ENCODE measurements at regions not wholly inside any gene's neighbourhood (a gene's known extent, or its start where the extent isn't known, plus 50 kb on each side); places are given as distances from the start of the nearest gene placed in this dataset.

DNA sequence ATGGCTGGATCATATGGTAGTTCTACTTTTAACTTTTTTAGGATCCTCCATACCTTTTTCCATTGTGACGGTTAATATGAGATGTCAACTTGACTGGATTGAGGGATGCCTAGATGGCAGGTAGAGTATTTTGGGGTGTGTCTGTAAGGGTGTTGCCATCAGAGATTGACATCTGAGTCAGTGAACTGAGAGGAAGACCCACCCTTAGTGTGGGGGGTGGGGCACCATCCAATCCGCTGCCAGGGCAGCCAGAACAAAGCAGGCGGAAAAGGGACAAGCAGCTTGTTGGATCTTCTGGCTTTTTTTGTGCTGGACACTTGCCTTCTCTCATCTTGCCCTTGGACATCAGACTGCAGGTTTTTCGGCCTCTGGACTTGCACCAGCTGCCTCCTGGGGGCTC lies 168.5 kb upstream of the CXCL13 start:
- CTCF ChIA-PET (ENCODE audit: low intra/inter-chr PET ratio, low total read pairs) = no interaction called here

DNA sequence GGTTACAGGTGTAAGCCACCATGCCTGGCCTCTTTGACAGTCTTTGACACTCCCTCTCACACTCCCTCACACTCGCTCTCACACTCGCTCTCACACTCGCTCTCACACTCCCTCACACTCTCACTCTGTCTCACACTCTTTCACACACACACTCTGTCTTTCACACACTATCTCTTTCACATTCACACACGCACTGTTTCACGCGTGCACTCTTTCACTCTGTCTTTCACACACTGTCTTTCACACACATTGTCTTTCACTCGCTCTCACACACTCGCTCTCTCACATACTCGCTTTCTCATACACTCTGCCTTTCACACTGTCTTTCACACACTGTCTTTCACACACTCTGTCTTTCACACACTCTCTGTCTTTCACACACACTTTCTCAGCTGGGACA lies 167.1 kb upstream of the CXCL13 start:
- no peaks in the 10 kb centered on the region for H3K9me3 ChIP-seq (ENCODE audit: low read length)
- no peak overlapping the region for H2AFZ ChIP-seq (ENCODE audit: low read length)
- H3K4me2 ChIP-seq (ENCODE audit: low read depth, low read length) = no peak overlapping the region
- H4K20me1 ChIP-seq (ENCODE audit: insufficient read depth, low read length) = no peaks in the 10 kb centered on the region
- no peaks in the 10 kb centered on the region for H3K4me1 ChIP-seq (ENCODE audit: insufficient read depth, low read length)
- no peaks in the 10 kb centered on the region for H3K36me3 ChIP-seq (replicated peaks in 1 of 2; ENCODE audit: control insufficient read depth in 1 of 2, insufficient read depth in 2 of 2, low read length in 2 of 2)
- in situ Hi-C loops (cut with HindIII; ENCODE audit: extremely low pct_ligation_motif_present, low pct_unique_long_range_greater_than_20kb) = no loop called here
- intact Hi-C loops (cut with micrococcal nuclease; ENCODE audit: unreplicated experiment) = no loop called here
- no peaks in the 10 kb centered on the region for H3K79me2 ChIP-seq (ENCODE audit: insufficient read depth, low read length)
- CTCF ChIA-PET (ENCODE audit: low intra/inter-chr PET ratio, low total read pairs) = no interaction called here
- H3K4me3 ChIP-seq (replicated peaks in 1 of 3; ENCODE audit: insufficient read depth in 1 of 3, low read depth in 2 of 3, low read length in 3 of 3) = no peak overlapping the region
- TF ChIP-seq SUZ12 (IDR thresholded peaks at IDR 0.05; ENCODE audit: low read depth, low read length) (no peak), FOXP1 (IDR thresholded peaks at IDR 0.05) (0 out of 2 replicates have a peak, but pooled peaks have one; percentile 16), FOXP1 (CRISPR knock-in tag; IDR thresholded peaks at IDR 0.05) (no peak)
- no peak overlapping the region for H3K27ac ChIP-seq (ENCODE audit: extremely low read length, insufficient read depth, low read length)
- DNase-seq (ENCODE audit: low spot score) = no peak
- H3K9ac ChIP-seq (ENCODE audit: insufficient read depth, low read depth, low read length) = no peak overlapping the region
- H3K27me3 ChIP-seq (ENCODE audit: control insufficient read depth in 1 of 2, insufficient read depth in 2 of 2, low read length in 2 of 2) = no peaks in the 10 kb centered on the region
- 80% methylated on average over 9 of the region's 9 CpGs for WGBS (ENCODE audit: low lambda C conversion rate)
- ATAC-seq = no peak
- POLR2A ChIA-PET = no interaction called here
- no TSS peak for BruUV-seq (replicated peaks)
- no peak for FAIRE-seq

More for the DNA sequence above, 168.5 kb upstream of the CXCL13 start:
- no peak for ATAC-seq
- no peaks in the 10 kb centered on the region for H3K79me2 ChIP-seq (ENCODE audit: insufficient read depth, low read length)
- no peaks in the 10 kb centered on the region for H3K36me3 ChIP-seq (replicated peaks in 1 of 2; ENCODE audit: control insufficient read depth in 1 of 2, insufficient read depth in 2 of 2, low read length in 2 of 2)
- H3K4me3 ChIP-seq (replicated peaks in 1 of 3; ENCODE audit: insufficient read depth in 1 of 3, low read depth in 2 of 3, low read length in 3 of 3) = no peak overlapping the region
- POLR2A ChIA-PET = no interaction called here
- no peaks in the 10 kb centered on the region for H3K4me1 ChIP-seq (ENCODE audit: insufficient read depth, low read length)
- intact Hi-C loops (cut with micrococcal nuclease; ENCODE audit: unreplicated experiment) = no loop called here
- H3K9ac ChIP-seq (ENCODE audit: insufficient read depth, low read depth, low read length) = no peak overlapping the region
- no peak for FAIRE-seq
- no peaks in the 10 kb centered on the region for H3K9me3 ChIP-seq (ENCODE audit: low read length)
- no peak overlapping the region for H3K27ac ChIP-seq (ENCODE audit: extremely low read length, insufficient read depth, low read length)
- TF ChIP-seq, protein P1, sequence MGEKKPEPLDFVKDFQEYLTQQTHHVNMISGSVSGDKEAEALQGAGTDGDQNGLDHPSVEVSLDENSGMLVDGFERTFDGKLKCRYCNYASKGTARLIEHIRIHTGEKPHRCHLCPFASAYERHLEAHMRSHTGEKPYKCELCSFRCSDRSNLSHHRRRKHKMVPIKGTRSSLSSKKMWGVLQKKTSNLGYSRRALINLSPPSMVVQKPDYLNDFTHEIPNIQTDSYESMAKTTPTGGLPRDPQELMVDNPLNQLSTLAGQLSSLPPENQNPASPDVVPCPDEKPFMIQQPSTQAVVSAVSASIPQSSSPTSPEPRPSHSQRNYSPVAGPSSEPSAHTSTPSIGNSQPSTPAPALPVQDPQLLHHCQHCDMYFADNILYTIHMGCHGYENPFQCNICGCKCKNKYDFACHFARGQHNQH (CRISPR knock-in tag; IDR thresholded peaks at IDR 0.05) = no peak
- TF ChIP-seq MATR3 (CRISPR knock-in tag; IDR thresholded peaks at IDR 0.05) = no peak
- no peak for TF ChIP-seq HOXA9 (CRISPR knock-in tag; IDR thresholded peaks at IDR 0.05; ENCODE audit: borderline replicate concordance)
- no peak for TF ChIP-seq CHD2 (IDR thresholded peaks at IDR 0.05; ENCODE audit: low read depth, low read length)
- no peak for TF ChIP-seq HNF4A (CRISPR knock-in tag; IDR thresholded peaks at IDR 0.05)
- TF ChIP-seq ZNF674 (CRISPR knock-in tag; IDR thresholded peaks at IDR 0.05; ENCODE audit: low read depth) = no peak
- no peak for TF ChIP-seq SSRP1 (CRISPR knock-in tag; IDR thresholded peaks at IDR 0.05)
- TF ChIP-seq ZNF446 (CRISPR knock-in tag; IDR thresholded peaks at IDR 0.05) = no peak
- TF ChIP-seq AGO1 (IDR thresholded peaks at IDR 0.05; ENCODE audit: low read depth, low read length, poor library complexity, severe bottlenecking) = no peak
- 51% methylated on average over 4 of the region's 4 CpGs for WGBS (ENCODE audit: low lambda C conversion rate)
- no peak overlapping the region for H3K4me2 ChIP-seq (ENCODE audit: low read depth, low read length)
- in situ Hi-C loops (cut with HindIII; ENCODE audit: extremely low pct_ligation_motif_present, low pct_unique_long_range_greater_than_20kb) = no loop called here
- no TSS peak for BruUV-seq (replicated peaks)
- no peaks in the 10 kb centered on the region for H4K20me1 ChIP-seq (ENCODE audit: insufficient read depth, low read length)
- no peak overlapping the region for H2AFZ ChIP-seq (ENCODE audit: low read length)
- no peak for DNase-seq (ENCODE audit: low spot score)
- H3K27me3 ChIP-seq (ENCODE audit: control insufficient read depth in 1 of 2, insufficient read depth in 2 of 2, low read length in 2 of 2) = no peaks in the 10 kb centered on the region

Measured in HepG2 (cell line).